ENCODE measurements at regions not wholly inside any gene's neighbourhood (a gene's known extent, or its start where the extent isn't known, plus 50 kb on each side); places are given as distances from the start of the nearest gene placed in this dataset.

- TF ChIP-seq CTCF (IDR thresholded peaks at IDR 0.05) (no peak), POLR2A (IDR thresholded peaks at IDR 0.05) (no peak), POLR2AphosphoS5 (IDR thresholded peaks at IDR 0.05) (no peak)
Observed at GRCh38 chr4:19038231-19038630, 1016.7 kb upstream of the LCORL start.
